ENCODE measurements at regions not wholly inside any gene's neighbourhood (a gene's known extent, or its start where the extent isn't known, plus 50 kb on each side); places are given as distances from the start of the nearest gene placed in this dataset.
A peak's percentile ranks its signal among the peaks of the same experiment; 100 is the strongest.
"Not testable (repeated sequence)": the region's sequence is repeated elsewhere in the genome, so short reads cannot be mapped to it uniquely, and the experiment has no call there.

DNA sequence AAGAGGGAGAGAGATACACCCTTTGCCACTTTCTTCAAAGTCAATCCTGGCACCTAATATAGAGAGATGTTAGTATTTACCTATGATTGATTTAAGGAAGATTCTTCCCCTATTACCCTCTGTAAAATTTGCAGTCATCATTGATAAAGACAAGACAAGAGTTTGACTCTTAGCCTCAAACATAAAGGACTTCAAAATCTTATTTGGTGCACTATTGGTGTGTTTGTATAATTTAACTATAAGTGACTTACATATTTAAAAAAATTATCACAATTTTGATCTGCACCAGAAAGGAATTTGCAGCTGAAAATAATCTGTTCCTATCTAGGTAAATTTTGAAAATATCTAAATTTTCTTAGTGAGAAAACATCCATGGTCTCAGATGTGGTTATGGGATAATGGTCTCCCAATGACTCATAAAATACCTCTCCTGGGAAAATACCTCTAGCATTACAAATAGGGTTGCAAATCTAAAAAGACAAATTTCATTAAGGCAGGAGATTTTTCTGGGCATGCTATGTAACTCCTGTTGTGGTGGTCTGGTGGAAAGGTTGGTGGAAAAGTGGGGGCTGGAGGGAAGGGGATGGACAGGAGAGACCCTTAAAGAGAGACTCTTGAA is 173.6 kb upstream of the MED14 start:
- TF ChIP-seq, protein P1, sequence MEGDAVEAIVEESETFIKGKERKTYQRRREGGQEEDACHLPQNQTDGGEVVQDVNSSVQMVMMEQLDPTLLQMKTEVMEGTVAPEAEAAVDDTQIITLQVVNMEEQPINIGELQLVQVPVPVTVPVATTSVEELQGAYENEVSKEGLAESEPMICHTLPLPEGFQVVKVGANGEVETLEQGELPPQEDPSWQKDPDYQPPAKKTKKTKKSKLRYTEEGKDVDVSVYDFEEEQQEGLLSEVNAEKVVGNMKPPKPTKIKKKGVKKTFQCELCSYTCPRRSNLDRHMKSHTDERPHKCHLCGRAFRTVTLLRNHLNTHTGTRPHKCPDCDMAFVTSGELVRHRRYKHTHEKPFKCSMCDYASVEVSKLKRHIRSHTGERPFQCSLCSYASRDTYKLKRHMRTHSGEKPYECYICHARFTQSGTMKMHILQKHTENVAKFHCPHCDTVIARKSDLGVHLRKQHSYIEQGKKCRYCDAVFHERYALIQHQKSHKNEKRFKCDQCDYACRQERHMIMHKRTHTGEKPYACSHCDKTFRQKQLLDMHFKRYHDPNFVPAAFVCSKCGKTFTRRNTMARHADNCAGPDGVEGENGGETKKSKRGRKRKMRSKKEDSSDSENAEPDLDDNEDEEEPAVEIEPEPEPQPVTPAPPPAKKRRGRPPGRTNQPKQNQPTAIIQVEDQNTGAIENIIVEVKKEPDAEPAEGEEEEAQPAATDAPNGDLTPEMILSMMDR (IDR thresholded peaks at IDR 0.05): no peak
- no peaks in the 10 kb centered on the region for H3K79me2 ChIP-seq
- no peaks in the 10 kb centered on the region for H3K4me1 ChIP-seq
- H3K4me3 ChIP-seq (ENCODE audit: low read depth, low read length): no peak overlapping the region
- no peaks in the 10 kb centered on the region for H3K9me3 ChIP-seq (ENCODE audit: control insufficient read depth, low read length)
- no peak overlapping the region for H3K4me2 ChIP-seq (ENCODE audit: low read length)
- no peak overlapping the region for H3K9ac ChIP-seq
- no peak overlapping the region for H2AFZ ChIP-seq
- no peaks in the 10 kb centered on the region for H3K36me3 ChIP-seq (ENCODE audit: control insufficient read depth, insufficient read depth, low read length)
- H3K27ac ChIP-seq: no peak overlapping the region
- no peaks in the 10 kb centered on the region for H3K27me3 ChIP-seq (ENCODE audit: control insufficient read depth, insufficient read depth, low read length)

DNA sequence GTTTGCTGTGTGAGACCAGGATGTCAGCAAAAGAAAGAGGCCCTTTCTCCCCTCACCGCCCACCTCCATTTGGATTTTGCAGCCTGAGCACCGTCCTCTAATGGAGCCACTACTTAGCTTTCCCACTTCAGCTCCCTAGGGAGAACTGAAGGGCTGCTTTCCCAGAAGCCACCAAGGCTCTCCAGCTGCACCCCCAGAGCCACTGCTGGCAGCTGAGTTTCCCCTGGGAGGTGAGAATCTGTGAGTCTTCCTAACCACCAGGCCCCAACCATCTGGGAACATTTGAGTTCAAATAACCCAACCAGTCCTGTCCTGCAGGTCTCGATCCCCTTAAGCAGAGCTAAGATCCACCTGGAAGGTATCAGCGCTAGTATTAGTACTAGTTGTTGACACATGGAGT is 173.1 kb upstream of the USP9X start:
- H3K27ac ChIP-seq: no peak overlapping the region
- H3K9me3 ChIP-seq (ENCODE audit: control insufficient read depth, low read length): no peaks in the 10 kb centered on the region
- no peaks in the 10 kb centered on the region for H3K27me3 ChIP-seq (ENCODE audit: control insufficient read depth, insufficient read depth, low read length)
- no peaks in the 10 kb centered on the region for H3K4me1 ChIP-seq
- no peaks in the 10 kb centered on the region for H3K36me3 ChIP-seq (ENCODE audit: control insufficient read depth, insufficient read depth, low read length)
- H3K4me3 ChIP-seq (ENCODE audit: low read depth, low read length): no peak overlapping the region
- H3K9ac ChIP-seq: no peak overlapping the region
- H3K4me2 ChIP-seq (ENCODE audit: low read length): no peak overlapping the region
- peak overlapping the region; percentile 11 for H2AFZ ChIP-seq
- no peaks in the 10 kb centered on the region for H3K79me2 ChIP-seq
- TF ChIP-seq, protein P1 (IDR thresholded peaks at IDR 0.05): no peak

GRCh38 chrX:40912576-40912975 is 172.7 kb upstream of the USP9X start:
- Histone ChIP-seq H2AFZ (peak overlapping the region; percentile 11), H3K27me3 (ENCODE audit: control insufficient read depth, insufficient read depth, low read length) (no peaks in the 10 kb centered on the region), H3K79me2 (no peaks in the 10 kb centered on the region), H3K36me3 (ENCODE audit: control insufficient read depth, insufficient read depth, low read length) (no peaks in the 10 kb centered on the region), H3K4me1 (no peaks in the 10 kb centered on the region), H3K27ac (no peak overlapping the region), H3K9ac (no peak overlapping the region), H3K4me3 (ENCODE audit: low read depth, low read length) (no peak overlapping the region), H3K4me2 (ENCODE audit: low read length) (no peak overlapping the region), H3K9me3 (ENCODE audit: control insufficient read depth, low read length) (no peaks in the 10 kb centered on the region)
- TF ChIP-seq, protein P1 (IDR thresholded peaks at IDR 0.05): no peak

- no peaks in the 10 kb centered on the region for H3K9me3 ChIP-seq (ENCODE audit: control insufficient read depth, low read length)
- H3K36me3 ChIP-seq (ENCODE audit: control insufficient read depth, insufficient read depth, low read length): no peaks in the 10 kb centered on the region
- no peak overlapping the region for H2AFZ ChIP-seq
- TF ChIP-seq, protein P1 (IDR thresholded peaks at IDR 0.05): no peak
- H3K4me2 ChIP-seq (ENCODE audit: low read length): no peak overlapping the region
- no peak overlapping the region for H3K4me3 ChIP-seq (ENCODE audit: low read depth, low read length)
- H3K9ac ChIP-seq: no peak overlapping the region
- no peaks in the 10 kb centered on the region for H3K27me3 ChIP-seq (ENCODE audit: control insufficient read depth, insufficient read depth, low read length)
- H3K79me2 ChIP-seq: no peaks in the 10 kb centered on the region
- H3K27ac ChIP-seq: no peak overlapping the region
- no peaks in the 10 kb centered on the region for H3K4me1 ChIP-seq
Measured at GRCh38 chrX:40920351-40920750, 164.9 kb upstream of the USP9X start.

DNA sequence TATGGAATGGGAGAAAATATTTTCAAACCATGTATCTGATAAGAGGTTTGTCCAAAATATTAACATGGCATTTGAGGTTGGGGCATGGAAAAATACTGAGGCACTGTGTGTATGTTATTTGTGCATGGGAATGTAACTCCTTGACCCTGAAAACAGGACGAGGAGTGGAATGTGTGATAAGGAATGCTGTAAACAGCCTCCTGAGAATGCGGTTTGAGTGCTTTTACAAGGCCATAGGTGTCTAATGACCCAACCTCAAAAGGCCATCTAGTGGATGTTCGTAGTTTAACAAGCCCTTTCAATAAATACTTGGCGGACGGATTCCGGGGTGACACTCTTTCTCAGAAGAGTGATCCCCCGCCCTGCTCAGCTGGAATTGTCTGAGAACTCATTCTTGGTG is 162.9 kb upstream of the USP9X start:
- no peak overlapping the region for H3K4me2 ChIP-seq (ENCODE audit: low read length)
- no peaks in the 10 kb centered on the region for H3K79me2 ChIP-seq
- no peaks in the 10 kb centered on the region for H3K27me3 ChIP-seq (ENCODE audit: control insufficient read depth, insufficient read depth, low read length)
- H3K4me3 ChIP-seq (ENCODE audit: low read depth, low read length): no peak overlapping the region
- H3K36me3 ChIP-seq (ENCODE audit: control insufficient read depth, insufficient read depth, low read length): no peaks in the 10 kb centered on the region
- TF ChIP-seq, protein P1 (IDR thresholded peaks at IDR 0.05): peak; percentile 22
- H2AFZ ChIP-seq: no peak overlapping the region
- no peaks in the 10 kb centered on the region for H3K4me1 ChIP-seq
- H3K9ac ChIP-seq: no peak overlapping the region
- H3K9me3 ChIP-seq (ENCODE audit: control insufficient read depth, low read length): no peaks in the 10 kb centered on the region
- H3K27ac ChIP-seq: no peak overlapping the region

DNA sequence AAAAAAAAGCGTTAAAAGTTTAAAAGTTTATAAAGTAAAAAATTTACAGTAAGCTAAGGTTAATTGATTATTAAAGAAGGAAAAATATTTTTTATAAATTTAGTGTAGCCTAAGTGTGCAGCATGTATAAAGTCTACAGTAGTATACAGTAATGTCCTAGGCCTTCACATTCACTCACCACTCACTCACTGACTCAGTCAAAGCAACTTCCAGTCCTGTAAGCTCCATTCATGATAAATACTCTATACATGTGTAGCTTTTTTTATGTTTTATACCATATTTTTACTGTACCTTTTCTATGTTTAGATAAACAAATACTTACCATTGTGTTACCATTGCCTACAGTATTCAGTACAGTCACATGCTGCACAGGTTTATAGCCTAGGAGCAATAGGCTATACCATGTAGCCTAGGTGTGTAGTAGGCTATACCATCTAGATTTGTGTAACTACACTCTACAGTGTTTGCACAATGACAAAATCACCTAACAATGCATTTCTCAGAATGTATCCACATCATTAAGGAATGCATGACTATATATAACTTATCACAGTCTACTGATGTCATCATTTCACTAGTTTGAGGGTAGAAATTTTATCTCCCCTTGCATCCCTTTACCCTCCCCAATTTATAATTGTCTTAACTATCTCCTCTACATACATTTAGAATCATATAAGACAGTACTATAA is 158.4 kb upstream of the USP9X start:
- not testable (repeated sequence) for H3K36me3 ChIP-seq (ENCODE audit: control insufficient read depth, insufficient read depth, low read length); H2AFZ ChIP-seq; H3K4me3 ChIP-seq (ENCODE audit: low read depth, low read length); H3K79me2 ChIP-seq; H3K4me1 ChIP-seq; H3K9me3 ChIP-seq (ENCODE audit: control insufficient read depth, low read length); H3K27me3 ChIP-seq (ENCODE audit: control insufficient read depth, insufficient read depth, low read length); H3K4me2 ChIP-seq (ENCODE audit: low read length); H3K9ac ChIP-seq; H3K27ac ChIP-seq

Measured in parathyroid adenoma (tissue), 2 donors.